ENCODE measurements at regions not wholly inside any gene's neighbourhood (a gene's known extent, or its start where the extent isn't known, plus 50 kb on each side); places are given as distances from the start of the nearest gene placed in this dataset.

DNA sequence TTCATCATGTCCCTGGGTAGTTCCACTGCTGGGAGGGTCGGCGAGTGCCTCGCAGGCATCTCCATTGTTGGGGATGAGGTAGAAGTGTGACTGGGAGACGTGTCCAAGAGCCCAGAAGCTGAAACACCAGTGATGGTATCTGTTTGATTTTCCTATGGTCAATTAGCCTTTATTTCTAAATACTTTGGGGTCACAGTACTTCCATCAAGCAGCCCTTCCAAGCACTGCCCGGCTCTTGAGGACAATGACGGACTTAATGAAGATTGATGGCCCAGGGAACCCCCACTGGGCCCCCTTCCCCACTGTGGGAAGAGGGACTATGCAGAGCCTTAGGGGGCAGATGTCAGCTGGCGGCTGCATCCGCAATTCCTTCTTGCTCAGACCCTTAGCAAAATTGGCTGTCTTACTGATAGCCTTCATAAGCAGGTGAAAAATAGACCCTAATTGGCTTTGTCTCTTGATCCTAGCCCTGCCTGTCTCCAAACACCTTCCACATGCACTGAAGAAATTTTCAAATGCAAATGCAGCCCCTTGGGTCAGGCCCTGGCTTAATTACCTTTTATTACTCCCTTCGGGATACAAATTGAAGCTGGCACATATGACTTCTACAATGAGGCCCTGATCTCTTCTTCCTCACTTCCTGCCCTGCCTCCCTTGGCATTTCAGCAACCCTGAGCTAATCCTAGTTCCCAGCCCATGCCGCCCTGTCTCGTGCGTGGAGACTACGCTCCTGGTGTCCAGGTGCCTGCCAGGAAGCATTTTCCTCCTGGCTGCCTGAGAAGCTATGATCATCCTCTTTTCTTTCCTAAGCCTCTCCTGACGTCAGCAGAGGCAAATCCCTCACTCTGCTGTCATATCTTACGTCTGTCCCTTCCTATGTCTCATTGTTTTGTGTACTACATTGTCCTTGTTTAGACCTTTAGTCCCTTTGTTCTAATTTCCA, 124.5 kb upstream of the GDF10 start:
- no peak for TF ChIP-seq CTCF (IDR thresholded peaks at IDR 0.05)
- TF ChIP-seq POLR2A (IDR thresholded peaks at IDR 0.05), result no peak
